Loucy (cell line): ENCODE measurements at regions not wholly inside any gene's neighbourhood (a gene's known extent, or its start where the extent isn't known, plus 50 kb on each side); places are given as distances from the start of the nearest gene placed in this dataset.

Experiments used
- H2AFZ ChIP-seq: fragments of 200-600 bp; sonication (generic); 2 replicates; pipeline ENCODE4 v1.6.0; 2016; ENCODE audit warnings: antibody characterized with exemption, mild to moderate bottlenecking, low read length, moderate library complexity
- H3F3A ChIP-seq: fragments of 200-600 bp; 2 replicates; pipeline ENCODE4 v1.6.0; 2016; ENCODE audit warnings: antibody characterized with exemption, low read depth, mild to moderate bottlenecking
- H3K27me3 ChIP-seq: fragments of 200-600 bp; sonication (generic); 2 replicates; pipeline ENCODE4 v1.6.1; 2014; ENCODE audit warnings: low read length, mild to moderate bottlenecking; ENCODE audit not compliant: insufficient read depth, poor library complexity, severe bottlenecking
- H3K36me3 ChIP-seq: fragments of 200-600 bp; sonication (generic); 2 replicates; pipeline ENCODE4 v1.6.1; 2016; ENCODE audit warnings: low read length; ENCODE audit not compliant: insufficient read depth
- H3K4me1 ChIP-seq: fragments of 200-600 bp; sonication (generic); 2 replicates; pipeline ENCODE4 v1.5.1; 2014; ENCODE audit warnings: low read length, mild to moderate bottlenecking; ENCODE audit not compliant: insufficient read depth, poor library complexity, severe bottlenecking
- H3K4me2 ChIP-seq: fragments of 200-600 bp; sonication (generic); 2 replicates; pipeline ENCODE4 v1.6.0; 2014; ENCODE audit warnings: antibody characterized with exemption, low read length, low read depth, mild to moderate bottlenecking; ENCODE audit not compliant: poor library complexity, severe bottlenecking
- H3K4me3 ChIP-seq: fragments of 200-600 bp; sonication (generic); 2 replicates; pipeline ENCODE4 v1.5.1; 2014; ENCODE audit warnings: low read length, mild to moderate bottlenecking, mixed read lengths; ENCODE audit not compliant: poor library complexity, severe bottlenecking
- H3K79me2 ChIP-seq: fragments of 200-600 bp; sonication (generic); 2 replicates; pipeline ENCODE4 v1.6.1; 2014; ENCODE audit warnings: low read length; ENCODE audit not compliant: insufficient read depth
- H3K9ac ChIP-seq: fragments of 200-600 bp; sonication (generic); 2 replicates; pipeline ENCODE4 v1.6.0; 2014; ENCODE audit warnings: mild to moderate bottlenecking, low read depth, low read length, moderate library complexity; ENCODE audit not compliant: poor library complexity, severe bottlenecking
- H3K9me2 ChIP-seq: fragments of 200-600 bp; sonication (generic); replicated peaks from 2 replicates; pipeline ENCODE4 v1.6.1; 2016; ENCODE audit warnings: low read depth, low read length, mixed read lengths
- H3K9me3 ChIP-seq: fragments of 200-600 bp; sonication (generic); 2 replicates; pipeline ENCODE4 v1.6.1; 2014; ENCODE audit warnings: mild to moderate bottlenecking, antibody characterized with exemption, low read length, low read depth; ENCODE audit not compliant: insufficient read depth
- H4K20me1 ChIP-seq: fragments of 200-600 bp; sonication (generic); 2 replicates; pipeline ENCODE4 v1.6.0; 2014; ENCODE audit warnings: antibody characterized with exemption, low read length, mild to moderate bottlenecking; ENCODE audit not compliant: insufficient read depth, poor library complexity, severe bottlenecking
- EZH2phosphoT487 ChIP-seq: fragments of 200-600 bp; IDR thresholded peaks from 2 replicates; pipeline ENCODE4 v1.6.1; 2018; ENCODE audit warnings: antibody characterized with exemption, mild to moderate bottlenecking, moderate library complexity, borderline replicate concordance
- TF ChIP-seq, protein P1 (sequence below): fragments of 200-600 bp; sonication (generic); conservative IDR thresholded peaks from 2 replicates; pipeline ENCODE4 v1.5.1; 2014; ENCODE audit warnings: mild to moderate bottlenecking, antibody characterized with exemption, low read length

DNA sequence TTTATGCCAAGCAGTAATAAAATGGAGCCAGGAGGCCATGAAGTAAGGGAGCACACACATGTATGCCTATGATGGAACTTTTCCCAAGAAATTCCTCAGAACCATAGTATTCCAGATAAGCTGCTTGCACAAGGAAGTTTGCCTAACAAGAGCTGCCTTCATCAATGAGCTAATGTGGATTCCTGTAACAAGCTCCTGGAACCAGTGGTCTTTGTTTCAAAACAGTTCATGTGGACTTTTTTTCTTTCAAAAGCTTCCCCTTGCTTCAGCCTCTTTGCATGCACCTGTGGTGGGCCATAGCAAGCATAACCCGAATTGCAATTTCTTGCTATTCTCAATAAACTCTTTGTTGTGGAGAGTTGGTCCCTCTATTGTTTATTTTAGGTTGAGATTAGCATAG is 359.6 kb downstream of the UTRN start:
- H3K4me2 ChIP-seq: no peak overlapping the region

DNA sequence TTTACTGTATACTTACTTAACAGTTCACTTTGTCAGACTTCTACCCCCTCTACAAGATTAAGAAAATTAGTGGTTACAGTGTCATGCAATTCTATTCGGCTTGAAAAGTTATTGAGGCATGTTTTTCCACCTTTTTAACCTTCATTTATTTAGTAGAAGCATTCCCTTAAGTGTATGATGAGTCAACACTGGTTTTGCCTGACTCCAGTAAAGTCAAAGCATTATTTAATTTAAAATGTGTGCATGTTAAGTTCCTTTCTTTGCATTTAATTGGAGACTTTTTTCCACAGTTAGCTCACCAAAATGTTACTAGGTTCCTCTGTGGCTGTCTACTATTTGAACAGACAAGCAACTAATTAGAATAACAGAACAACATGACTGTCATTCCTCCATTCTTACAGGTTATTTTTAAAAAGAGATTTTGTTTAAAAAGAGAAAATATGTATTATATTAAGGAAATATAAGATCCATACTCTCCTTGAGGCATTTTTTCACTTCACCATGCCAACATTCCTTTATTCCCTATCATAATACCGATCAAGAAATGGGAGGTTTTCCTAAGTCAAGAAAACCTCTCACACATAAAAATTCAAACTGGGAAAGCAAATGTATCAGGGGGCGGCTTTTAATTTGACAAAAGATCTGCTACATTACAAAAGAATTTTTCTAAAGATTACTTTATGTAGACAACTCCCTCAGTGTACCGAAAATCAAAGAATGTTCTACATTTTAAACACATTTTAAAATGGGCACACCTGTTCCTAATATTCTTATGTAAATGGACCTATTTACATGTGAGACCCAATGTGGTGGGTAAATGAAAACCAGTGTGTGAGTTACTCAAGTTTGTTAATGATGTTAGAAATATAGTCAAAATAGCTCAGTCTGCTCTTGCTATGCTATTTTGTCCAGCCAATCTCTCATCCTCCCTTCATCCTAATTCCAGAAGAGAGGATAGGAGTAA is 361.2 kb downstream of the UTRN start:
- H3K79me2 ChIP-seq: no peaks in the 10 kb centered on the region
- H2AFZ ChIP-seq: no peak overlapping the region
- no peaks in the 10 kb centered on the region for H3K9me3 ChIP-seq
- no peak overlapping the region for H3K9ac ChIP-seq
- no peaks in the 10 kb centered on the region for H3K27me3 ChIP-seq
- H3K36me3 ChIP-seq: no peaks in the 10 kb centered on the region
- TF ChIP-seq EZH2phosphoT487: no peak
- TF ChIP-seq, protein P1, sequence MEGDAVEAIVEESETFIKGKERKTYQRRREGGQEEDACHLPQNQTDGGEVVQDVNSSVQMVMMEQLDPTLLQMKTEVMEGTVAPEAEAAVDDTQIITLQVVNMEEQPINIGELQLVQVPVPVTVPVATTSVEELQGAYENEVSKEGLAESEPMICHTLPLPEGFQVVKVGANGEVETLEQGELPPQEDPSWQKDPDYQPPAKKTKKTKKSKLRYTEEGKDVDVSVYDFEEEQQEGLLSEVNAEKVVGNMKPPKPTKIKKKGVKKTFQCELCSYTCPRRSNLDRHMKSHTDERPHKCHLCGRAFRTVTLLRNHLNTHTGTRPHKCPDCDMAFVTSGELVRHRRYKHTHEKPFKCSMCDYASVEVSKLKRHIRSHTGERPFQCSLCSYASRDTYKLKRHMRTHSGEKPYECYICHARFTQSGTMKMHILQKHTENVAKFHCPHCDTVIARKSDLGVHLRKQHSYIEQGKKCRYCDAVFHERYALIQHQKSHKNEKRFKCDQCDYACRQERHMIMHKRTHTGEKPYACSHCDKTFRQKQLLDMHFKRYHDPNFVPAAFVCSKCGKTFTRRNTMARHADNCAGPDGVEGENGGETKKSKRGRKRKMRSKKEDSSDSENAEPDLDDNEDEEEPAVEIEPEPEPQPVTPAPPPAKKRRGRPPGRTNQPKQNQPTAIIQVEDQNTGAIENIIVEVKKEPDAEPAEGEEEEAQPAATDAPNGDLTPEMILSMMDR: no peak
- H3F3A ChIP-seq: no peaks in the 10 kb centered on the region
- H4K20me1 ChIP-seq: no peaks in the 10 kb centered on the region
- no peaks in the 10 kb centered on the region for H3K4me1 ChIP-seq
- H3K4me3 ChIP-seq: no peak overlapping the region
- H3K4me2 ChIP-seq: no peak overlapping the region
- H3K9me2 ChIP-seq: no peaks in the 10 kb centered on the region

More for the DNA sequence above, 359.6 kb downstream of the UTRN start:
- no peak overlapping the region for H3K9ac ChIP-seq
- no peaks in the 10 kb centered on the region for H3K9me3 ChIP-seq
- no peak overlapping the region for H2AFZ ChIP-seq
- H3K4me3 ChIP-seq: no peak overlapping the region
- TF ChIP-seq, protein P1: no peak
- TF ChIP-seq EZH2phosphoT487: no peak
- no peaks in the 10 kb centered on the region for H4K20me1 ChIP-seq
- no peaks in the 10 kb centered on the region for H3K4me1 ChIP-seq
- H3K27me3 ChIP-seq: no peaks in the 10 kb centered on the region
- no peaks in the 10 kb centered on the region; the same call in 1 of the 2 replicates for H3K79me2 ChIP-seq
- no peaks in the 10 kb centered on the region for H3F3A ChIP-seq
- H3K36me3 ChIP-seq: no peaks in the 10 kb centered on the region
- no peaks in the 10 kb centered on the region for H3K9me2 ChIP-seq

DNA sequence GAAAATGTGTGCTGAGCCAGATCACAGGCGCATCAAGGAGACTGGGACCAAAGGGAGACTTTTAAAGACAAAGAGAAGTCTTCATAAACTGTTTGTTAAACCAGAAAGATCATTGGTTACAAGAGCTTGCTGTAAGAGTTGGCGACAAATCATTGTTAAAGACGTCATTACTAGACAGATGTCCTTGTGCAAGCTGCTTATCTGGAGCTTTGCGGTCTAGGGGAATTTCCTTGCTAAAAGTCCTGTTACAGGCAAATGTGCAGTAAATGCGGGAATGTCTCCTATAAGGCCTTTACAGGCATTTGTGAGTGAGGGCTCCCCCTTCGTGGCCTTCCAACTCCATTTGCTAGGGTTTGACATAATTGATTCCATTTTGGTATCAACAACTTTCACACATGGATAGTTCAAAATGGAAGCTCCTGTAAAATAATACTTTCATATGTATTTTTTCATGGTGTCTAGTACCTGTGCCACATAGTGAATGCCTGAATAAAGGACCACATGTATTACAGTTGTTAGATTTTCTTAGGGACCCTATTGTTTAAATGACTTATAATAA is 362.4 kb downstream of the UTRN start:
- H3K9ac ChIP-seq: no peak overlapping the region
- no peaks in the 10 kb centered on the region for H4K20me1 ChIP-seq
- H3F3A ChIP-seq: no peaks in the 10 kb centered on the region
- H3K4me3 ChIP-seq: no peak overlapping the region
- H3K4me1 ChIP-seq: no peaks in the 10 kb centered on the region
- H3K27me3 ChIP-seq: no peaks in the 10 kb centered on the region
- H2AFZ ChIP-seq: no peak overlapping the region
- H3K4me2 ChIP-seq: no peak overlapping the region
- H3K9me3 ChIP-seq: no peaks in the 10 kb centered on the region
- no peaks in the 10 kb centered on the region for H3K36me3 ChIP-seq
- no peaks in the 10 kb centered on the region for H3K9me2 ChIP-seq
- no peaks in the 10 kb centered on the region for H3K79me2 ChIP-seq
- TF ChIP-seq EZH2phosphoT487: no peak
- TF ChIP-seq, protein P1: no peak
